ENCODE measurements at regions not wholly inside any gene's neighbourhood (a gene's known extent, or its start where the extent isn't known, plus 50 kb on each side); places are given as distances from the start of the nearest gene placed in this dataset.
A peak's percentile ranks its signal among the peaks of the same experiment; 100 is the strongest.

DNA sequence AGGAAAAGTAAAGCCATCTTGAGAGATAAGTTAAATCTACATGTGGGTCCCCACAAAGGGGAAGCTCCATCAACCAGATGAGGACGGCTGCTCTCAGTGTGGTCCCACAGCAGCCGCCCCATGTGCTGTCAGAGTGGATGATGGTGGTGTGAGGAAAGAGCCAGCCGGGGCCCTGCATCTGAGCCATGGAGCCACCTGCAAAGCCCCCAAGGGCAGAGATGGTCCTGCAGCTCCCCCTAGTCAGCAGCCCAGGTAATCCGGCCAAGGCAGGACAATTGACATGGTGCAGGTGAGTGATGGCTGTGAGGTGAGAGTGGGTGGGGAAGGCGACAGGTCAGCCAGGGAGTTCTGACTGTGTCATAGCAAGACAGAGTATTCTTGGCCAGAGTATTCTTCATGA lies 458.8 kb downstream of the ICE1 start:
- TF ChIP-seq, protein P1, sequence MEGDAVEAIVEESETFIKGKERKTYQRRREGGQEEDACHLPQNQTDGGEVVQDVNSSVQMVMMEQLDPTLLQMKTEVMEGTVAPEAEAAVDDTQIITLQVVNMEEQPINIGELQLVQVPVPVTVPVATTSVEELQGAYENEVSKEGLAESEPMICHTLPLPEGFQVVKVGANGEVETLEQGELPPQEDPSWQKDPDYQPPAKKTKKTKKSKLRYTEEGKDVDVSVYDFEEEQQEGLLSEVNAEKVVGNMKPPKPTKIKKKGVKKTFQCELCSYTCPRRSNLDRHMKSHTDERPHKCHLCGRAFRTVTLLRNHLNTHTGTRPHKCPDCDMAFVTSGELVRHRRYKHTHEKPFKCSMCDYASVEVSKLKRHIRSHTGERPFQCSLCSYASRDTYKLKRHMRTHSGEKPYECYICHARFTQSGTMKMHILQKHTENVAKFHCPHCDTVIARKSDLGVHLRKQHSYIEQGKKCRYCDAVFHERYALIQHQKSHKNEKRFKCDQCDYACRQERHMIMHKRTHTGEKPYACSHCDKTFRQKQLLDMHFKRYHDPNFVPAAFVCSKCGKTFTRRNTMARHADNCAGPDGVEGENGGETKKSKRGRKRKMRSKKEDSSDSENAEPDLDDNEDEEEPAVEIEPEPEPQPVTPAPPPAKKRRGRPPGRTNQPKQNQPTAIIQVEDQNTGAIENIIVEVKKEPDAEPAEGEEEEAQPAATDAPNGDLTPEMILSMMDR (IDR thresholded peaks at IDR 0.05) = peak in 1 of 4 donors; percentile 35
- TF ChIP-seq POLR2A (IDR thresholded peaks at IDR 0.05) = no peak
